Fibroblast of skin of left biceps (primary cell): ENCODE measurements at regions not wholly inside any gene's neighbourhood (a gene's known extent, or its start where the extent isn't known, plus 50 kb on each side); places are given as distances from the start of the nearest gene placed in this dataset.
"Not testable (repeated sequence)": the region's sequence is repeated elsewhere in the genome, so short reads cannot be mapped to it uniquely, and the experiment has no call there.

Experiments used
- DNase-seq, 2 experiments: peaks; one replicate each; pipeline ENCODE4 v3.0.0-alpha.2; 2013; ENCODE audit warnings: low read depth in 2 of 2

DNA sequence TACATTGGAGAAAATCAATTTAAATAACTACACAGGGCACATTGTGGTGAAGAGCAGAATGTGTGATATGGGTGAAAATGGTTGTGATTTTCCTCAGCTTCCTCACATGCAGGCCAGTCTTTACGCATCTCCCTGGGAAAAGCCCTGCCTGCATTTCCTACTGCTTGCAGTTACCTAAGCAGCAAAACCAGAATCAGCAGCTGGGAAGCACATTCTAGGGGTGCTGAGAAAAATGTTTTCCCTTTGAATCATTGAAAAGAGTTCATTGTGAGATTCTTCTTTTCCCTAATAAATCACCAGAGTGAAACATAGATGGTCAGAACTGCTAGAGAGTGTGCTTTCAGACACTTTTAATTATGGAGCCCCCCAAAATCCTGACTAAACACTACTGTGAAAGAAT is 656.0 kb downstream of the TDRD15 start:
- DNase-seq, result no peak

DNA sequence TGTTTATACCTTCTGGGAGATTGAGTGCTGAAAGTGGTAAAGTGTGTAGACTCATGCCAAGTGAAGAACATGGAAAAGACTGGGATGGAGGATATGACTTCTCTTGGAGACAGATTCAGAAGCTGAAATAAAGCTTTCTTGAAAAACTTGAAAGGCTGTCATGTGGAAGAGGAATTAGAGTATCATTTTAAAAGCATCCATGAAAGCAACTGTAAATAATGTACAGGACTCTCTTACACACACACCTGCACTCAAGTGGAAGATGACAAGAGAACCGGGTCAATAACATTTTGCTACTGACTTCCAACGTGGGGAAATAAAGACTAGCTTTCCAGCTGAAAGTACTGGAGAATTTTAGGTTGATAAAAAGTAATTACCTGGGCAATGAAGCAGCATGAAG is 658.2 kb downstream of the TDRD15 start:
- no peak for DNase-seq

DNA sequence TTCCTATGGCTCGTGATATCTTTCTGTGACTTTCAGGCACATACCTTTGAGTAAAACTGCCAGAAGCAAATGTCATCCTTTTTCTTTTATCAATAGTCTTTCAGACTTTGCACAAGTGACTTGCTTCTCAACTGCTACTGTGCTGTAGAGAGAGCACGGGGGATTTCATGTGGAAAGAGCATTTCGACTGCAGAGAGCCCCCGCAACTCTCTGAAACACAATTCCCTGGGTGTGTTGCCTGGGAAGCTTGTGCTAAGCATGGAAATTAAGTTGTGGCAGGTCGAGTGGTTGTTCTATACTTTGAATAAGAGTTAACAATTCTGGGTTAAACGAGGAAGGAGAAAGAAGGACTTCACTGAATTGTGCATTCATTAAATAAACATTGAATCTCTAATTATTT is 659.1 kb downstream of the TDRD15 start:
- DNase-seq, result no peak

DNA sequence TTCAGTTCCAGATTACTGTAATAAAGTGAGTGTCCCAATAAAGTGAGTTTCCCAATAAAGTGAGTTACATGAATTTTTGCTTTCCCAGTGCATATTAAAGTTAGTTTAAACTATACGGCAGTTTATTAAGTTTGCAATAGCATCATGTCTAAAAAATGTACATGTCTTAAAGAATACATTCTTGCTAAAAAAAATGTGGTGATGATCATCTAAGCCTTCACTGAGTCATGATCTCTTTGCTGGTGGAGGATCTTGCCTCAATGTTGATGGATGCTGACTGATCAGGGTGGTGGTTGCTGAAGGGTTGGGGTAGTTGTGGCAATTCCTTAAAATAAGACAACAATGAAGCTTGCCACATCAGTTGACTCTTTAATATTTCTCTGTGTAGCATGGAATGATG is 664.2 kb downstream of the TDRD15 start:
- DNase-seq, result peak; percentile 19 to 20

DNA sequence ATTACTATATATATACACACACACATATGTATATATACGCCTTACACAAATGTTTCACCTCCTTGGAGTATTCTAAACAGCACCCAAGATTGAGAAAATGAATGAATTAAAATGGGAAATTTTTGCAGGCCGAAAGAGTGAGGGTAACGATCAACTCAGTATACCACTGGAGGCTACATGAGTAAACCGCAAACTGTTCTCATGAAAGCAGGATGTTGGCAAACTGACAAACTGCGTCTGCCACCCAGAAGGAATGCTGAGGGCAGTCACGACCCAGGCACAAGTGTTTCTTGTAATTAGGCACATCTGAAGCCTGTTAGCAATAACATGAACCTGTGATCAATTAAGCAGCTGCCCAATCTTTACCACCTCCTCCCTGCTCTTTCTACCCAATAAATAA is 666.5 kb downstream of the TDRD15 start:
- not testable (repeated sequence) for DNase-seq

DNA sequence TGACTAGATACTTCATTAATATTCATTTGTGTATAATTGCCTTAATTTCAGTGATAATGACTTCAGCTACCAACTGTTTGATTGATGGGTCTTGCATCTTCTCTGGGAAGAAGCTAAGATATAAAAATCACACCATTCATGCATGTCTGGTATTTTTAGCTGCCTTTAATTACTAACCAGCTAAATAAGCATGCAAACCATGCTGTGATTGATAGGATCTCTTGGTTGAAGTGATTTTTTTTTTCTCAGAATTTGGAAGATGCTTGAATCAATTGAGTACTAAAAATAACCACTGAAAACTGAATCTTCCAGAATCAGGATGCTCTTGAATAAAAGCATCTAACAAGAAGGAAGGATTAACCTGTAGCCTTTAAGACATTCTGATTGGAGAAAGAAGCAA is 668.8 kb downstream of the TDRD15 start:
- DNase-seq, result no peak

DNA sequence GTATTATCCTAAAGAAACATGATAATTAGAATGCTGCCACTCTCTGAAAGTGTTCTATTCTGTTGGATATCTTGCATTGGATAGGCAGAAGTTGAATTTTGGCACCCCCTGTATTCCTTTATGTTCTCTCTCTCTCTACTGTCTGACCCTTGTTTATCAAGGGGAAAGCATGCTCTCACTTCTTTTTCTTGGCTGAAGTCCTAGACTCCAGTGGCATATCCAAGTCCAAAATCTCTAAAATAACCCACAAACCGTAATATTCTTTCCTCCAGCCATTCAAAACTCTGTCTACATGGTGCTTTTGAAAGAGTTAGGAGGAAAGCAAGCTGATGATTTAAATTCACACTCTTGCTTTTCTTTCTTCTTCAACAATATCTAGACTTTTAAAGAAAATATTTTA is 669.7 kb downstream of the TDRD15 start:
- no peak for DNase-seq

DNA sequence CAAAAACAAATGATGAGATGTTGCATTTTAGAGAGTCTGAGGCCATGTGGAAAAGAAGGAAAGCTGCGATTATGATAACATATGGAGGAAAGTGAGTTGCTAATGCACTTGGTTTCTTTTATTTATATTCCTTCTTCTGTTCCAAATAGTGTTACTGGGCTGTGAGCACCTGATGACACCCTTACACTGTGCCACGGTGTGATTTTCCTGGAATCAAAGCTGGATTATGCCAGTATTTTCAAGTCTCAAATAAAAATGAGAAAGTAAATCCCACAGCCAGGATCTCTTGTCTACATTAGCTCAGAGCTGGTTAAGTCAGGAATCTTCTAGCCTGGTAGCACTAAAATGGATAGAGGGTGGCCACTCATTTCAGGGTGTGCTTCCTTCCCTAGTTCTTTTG is 670.8 kb downstream of the TDRD15 start:
- DNase-seq, result no peak

DNA sequence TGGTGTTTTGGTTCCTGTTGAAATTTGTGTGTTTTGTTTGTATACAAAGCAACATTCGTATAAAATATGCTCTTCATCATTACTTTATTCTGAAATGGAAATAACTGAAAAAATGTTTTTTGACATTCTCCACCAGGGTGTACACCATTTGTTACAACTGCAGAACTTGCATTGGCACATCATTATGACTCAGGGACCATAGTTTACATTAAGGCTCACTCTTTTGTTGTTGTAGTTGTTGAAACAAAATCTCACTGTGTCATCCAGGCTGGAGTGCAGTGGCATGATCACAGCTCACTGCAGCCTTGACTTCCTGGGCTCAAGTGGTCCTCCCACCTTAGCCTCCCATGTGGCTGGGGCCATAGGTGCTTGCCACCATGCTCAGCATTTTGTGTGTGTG is 676.6 kb downstream of the TDRD15 start:
- no peak for DNase-seq

DNA sequence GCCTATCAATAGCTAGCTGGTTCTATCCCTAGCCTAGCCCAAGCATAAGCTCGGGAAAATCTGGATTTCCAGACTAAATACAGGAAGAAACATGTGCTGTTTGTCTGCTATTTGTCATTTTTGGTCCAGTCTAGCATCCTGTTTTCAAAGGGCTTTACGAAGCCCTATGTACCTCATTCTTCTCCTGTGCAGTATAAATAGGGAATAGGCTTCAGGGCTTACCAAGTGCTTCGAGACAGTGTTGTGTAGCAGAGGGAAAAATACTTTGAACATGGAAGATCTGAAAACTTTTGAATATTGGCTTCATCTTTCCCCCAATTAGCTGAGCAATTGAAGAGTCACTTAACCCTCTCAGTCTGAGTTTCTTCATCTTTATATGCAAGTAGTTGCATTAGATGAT is 679.8 kb downstream of the TDRD15 start:
- DNase-seq, result no peak

DNA sequence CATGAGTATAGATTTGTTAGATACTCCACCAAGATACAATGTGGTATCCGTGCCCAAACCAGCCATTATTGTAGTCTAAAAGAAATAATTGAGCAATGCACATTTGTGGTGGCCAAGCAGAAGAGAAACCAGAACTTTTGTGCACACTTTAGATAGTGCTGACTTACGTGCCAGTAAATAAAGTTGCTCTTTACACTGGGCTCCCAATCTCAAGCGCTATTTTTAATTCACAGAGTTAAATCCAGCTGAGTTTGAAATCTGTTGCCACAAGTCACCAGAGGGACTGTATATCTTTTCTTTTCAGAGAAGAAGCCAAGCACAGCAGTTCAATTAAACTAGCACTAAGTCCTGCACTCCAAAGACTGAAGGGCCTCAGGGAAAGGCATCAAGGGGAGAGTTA is 680.4 kb downstream of the TDRD15 start:
- DNase-seq, result no peak

DNA sequence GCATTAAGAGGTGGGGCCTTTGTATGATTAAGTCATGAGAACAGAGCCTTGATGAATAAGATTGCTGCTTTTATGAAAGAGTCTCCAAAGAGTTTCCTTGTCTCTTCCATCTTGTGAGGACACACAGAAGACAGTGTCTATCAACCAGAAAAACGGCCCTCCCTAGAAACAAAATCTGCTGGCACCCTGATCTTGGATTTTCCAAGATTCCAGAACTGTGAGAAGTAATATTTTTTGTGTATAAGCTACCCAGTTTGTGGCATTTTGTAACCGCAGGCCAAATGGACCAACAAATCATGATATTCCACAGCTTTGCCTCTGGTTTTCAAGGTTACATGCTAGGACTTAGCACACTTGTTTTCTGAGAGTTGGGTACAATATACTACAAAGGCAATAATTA is 687.8 kb downstream of the TDRD15 start:
- no peak for DNase-seq

DNA sequence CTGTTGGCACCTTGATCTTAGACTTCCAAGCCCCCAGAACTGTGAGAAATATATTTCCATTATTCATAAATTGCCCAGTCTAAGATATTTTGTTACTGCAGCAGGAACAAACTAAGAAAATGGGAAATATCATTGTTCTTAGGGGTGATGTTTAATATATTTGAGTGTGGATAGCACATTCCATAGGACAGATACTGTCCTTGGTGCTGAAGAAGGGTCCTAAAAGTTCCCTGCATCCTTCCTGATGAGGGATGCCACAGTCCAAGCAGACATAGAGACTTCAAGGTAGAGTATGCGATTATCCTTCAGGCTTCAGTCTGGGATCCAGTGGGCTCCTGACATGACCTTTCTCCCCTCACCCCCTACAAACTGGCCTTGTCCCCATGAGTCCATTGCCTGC is 689.0 kb downstream of the TDRD15 start:
- no peak for DNase-seq

DNA sequence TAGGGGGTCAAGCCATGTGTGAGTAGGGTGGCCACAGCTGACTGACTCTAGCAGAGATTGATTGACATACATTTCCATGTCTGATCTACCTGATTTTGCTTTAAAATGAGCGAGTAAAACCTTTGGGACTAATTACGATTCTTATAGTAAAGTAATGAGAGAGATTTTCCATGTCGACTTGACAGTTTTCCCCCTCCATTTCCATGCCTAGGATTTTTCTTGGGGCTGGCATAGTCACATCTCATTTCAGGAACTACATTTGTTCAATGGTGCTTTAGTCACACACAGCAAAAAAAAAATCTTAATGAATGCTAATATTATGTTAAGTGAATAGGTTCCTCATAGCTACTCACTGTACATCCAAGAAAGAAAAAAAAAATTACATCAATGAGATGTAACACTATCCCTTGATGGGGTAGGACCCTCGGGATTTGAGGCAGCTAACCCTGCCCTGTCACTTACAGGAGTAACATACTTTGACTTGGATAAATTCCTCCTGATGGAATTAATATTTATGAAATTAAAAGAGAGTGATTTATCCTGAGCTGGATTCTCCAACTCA is 690.9 kb downstream of the TDRD15 start:
- DNase-seq, result no peak

DNA sequence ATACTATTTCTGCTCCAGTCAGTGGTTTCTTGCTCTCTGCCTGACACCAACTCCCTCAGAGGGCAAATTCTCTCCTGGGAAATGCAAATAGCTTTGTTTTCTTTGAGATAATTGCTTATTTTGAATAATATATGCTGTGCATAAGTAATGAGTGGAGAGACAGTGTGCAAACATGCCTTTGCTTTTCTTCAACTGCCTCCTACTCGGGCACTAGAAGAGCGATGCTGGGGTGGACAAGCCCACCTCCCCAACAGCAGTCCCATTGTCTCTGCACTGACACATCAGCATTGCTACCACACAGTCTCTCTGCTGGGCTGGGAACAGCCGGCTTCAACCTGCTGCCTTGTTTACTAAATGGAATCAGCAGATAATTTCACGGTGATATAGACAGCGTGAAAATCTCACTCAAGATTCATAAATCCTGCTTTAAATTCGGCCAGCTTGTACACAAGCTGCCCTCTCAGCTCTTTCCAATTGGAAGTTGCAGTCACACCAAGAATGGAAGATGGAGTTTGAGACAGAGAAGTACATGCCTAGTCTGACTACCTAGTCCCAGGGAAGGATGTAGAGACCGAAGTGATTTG is 694.5 kb downstream of the TDRD15 start:
- DNase-seq, result no peak

DNA sequence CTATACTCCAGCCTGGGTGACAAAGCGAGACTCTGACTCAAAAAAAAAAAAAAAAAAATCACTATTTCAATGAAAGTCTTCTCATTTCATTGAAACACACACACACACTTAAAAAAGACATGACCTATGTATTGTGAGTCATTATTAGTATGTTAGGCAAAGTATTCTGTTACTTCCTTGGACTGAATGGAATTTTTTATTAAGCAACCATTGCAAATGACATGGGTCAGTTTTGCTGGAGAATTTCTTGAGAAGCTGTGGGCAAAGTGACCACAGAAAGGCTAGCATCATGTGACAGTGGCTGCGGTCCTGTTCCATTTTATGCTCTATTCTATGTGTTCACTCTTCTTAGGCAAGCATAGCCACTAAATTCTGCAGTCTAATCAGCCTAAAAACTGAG is 695.7 kb downstream of the TDRD15 start:
- DNase-seq, result no peak

DNA sequence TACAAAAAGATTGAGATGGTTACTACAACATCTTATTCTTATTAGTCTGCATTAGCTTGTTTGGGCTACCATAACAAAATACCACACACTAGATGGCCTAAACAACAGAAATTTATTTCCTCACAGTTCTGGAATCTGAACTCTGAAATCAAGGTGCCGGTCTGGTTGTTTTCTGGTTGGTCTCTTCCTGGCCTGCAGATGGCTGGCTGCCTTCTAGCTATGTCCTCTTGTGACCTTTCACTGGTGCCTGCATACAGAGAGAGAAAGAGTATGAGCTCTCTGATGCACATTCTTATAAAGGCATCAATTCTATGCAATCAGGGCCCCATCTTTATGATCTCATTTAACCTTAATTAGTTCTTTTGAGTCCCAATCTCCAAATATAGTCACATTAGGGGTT is 696.5 kb downstream of the TDRD15 start:
- no peak for DNase-seq

DNA sequence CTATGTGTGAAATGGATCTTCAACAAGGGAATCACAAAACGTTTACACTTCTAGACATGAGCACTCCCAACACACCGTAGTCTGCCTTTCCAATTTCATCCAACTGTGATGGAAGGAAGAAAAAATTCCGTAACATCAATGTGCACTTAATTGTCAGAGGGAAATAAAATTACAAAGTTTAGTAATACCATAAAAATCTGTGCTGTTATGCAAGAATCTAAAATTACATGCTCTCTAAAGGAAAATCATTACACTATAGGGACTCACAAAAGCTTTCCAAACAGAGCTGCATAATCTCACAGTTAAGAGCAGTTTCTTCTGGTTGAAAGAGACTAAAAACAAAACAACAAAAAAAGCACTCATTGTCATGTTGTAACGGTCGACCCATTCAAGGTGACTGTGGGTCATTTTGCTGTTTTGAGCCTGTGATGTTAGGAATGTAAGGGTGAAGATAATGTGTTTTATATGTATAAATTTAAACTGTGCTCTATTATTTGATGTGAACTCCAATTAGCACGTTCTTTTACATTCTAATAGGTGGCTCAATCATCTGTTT is 698.0 kb downstream of the TDRD15 start:
- DNase-seq, result no peak

DNA sequence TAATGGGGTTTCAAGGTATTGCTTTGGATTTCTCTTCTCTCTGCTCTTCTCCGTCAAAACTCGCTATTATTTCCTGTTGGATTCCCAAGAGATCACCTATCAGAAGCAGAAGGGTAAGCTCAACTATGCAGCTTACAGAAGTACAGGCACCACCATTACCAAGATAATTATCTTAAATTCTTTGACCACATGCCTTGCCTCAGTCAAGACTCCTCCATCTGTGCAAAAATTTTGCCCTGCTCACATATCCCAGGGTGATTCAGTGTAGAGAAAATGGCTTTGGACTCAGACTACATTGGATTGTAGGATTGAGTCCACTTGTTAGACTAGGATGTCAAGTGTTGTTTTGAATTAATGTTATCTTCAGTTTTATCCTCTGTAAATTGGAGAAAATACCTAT is 698.7 kb downstream of the TDRD15 start:
- DNase-seq, result no peak

DNA sequence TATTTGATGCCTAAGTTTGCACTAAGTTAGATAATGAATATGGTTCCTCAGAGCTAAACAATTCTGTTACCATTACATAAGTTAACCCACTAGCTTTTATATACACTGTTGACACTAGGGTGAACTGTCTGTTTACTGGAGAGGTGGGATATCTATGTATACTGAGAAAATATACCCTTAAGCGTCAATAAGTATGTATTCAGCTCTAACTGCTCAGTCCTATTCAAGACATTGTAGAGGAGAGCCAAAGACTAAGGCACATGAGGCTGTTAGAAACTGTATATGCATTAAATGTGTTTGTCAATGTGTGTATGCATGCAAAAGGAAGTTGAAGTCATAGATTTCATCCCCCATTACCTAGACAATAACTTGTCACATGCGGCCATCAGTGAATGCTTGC is 710.0 kb downstream of the TDRD15 start:
- no peak for DNase-seq

DNA sequence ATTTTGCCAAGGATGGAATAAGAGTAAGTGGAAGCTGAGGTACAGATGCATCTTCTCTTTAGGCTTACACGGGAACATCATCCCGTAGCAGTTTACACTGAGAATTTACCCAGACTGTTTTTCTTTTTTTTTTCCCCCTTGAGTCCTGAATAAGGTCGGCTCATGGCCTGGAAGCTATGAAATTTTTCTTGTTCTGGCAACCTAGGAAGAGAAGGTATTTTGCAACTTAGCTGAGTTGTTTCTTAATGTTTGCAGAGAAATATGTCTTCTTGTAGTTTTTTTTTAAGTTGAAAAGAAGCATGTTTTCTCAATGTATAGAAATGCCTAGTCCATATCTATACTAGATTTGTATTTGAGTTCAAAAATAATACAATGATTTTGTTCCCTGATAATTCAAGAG is 712.5 kb downstream of the TDRD15 start:
- DNase-seq, result no peak

DNA sequence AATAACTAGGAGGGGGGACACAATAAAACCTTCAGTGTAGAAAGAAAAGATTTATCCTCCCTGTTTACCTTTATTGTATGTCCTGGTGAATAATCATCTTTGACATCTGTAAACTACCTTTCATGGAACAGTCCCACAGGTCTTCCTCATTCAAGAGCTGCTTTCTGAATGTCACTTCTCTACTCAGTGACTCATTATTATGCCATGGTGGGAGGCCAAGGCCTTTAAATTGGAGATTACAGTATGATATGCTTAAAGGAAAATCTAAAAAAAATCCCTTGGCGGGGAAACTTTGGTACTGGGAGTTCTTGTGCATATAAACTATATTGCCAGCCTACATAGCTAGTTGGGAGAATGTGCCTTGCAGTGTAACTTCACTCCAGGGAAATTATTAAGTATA is 713.0 kb downstream of the TDRD15 start:
- no peak for DNase-seq

DNA sequence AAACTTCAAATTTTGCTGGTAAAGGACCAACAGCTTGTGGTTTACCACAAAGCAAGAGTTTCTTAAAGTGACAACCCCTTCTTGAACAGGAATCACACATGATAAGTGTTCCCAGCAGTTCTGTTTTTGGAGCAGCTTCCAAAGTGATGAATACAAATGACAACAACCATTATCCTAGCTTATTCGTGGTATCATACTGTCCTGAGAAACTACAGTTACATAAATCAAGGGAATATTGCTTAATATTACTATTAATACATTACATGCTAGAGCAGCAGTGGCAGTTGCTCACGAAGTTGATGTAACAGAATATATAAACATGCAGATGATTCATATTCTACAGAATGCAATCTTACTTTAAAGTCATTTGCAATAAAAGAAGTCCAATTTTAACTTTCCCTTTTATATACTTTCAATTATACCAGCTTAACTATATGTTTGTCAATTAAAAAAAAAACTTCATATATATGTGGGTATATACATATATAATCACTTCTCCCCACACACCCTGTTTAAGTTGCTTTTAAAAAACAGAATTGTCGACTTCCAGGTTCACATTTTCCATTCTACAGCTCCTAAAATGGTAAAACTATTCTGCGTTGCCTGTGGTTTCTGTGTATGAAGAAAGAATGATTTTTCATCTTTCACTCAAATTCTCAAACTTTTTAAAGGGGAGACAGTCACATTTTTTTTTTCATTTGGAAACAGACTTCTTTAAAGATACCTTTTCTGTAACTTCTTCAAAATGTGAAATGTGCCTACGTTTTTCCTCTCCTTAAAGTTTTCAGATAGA is 713.6 kb downstream of the TDRD15 start:
- peak; percentile 70 to 80 for DNase-seq
